ENCODE measurements at regions not wholly inside any gene's neighbourhood (a gene's known extent, or its start where the extent isn't known, plus 50 kb on each side); places are given as distances from the start of the nearest gene placed in this dataset.

- intact Hi-C loops (cut with micrococcal nuclease): no loop called here
- no peaks in the 10 kb centered on the region for H3K27me3 ChIP-seq (ENCODE audit: low read depth)
- TF ChIP-seq CTCF (IDR thresholded peaks at IDR 0.05; ENCODE audit: borderline replicate concordance): no peak
- no peak overlapping the region for H3K4me3 ChIP-seq
- no peak for DNase-seq
- no peaks in the 10 kb centered on the region for H3K9me3 ChIP-seq (replicated peaks)
- H3K27ac ChIP-seq (replicated peaks): no peak overlapping the region
- no peaks in the 10 kb centered on the region for H3K36me3 ChIP-seq
- H3K4me1 ChIP-seq: no peaks in the 10 kb centered on the region
Observed at GRCh38 chr2:18918280-18918679, 328.9 kb upstream of the NT5C1B start.

GRCh38 chr2:18915227-18915626 lies 325.9 kb upstream of the NT5C1B start:
- intact Hi-C loops (cut with micrococcal nuclease): no loop called here
- H3K27me3 ChIP-seq (ENCODE audit: low read depth): no peaks in the 10 kb centered on the region

GRCh38 chr2:18913512-18913911 lies 324.1 kb upstream of the NT5C1B start:
- Histone ChIP-seq H3K4me1 (peaks cover 6% of the 10 kb centered on the region), H3K9me3 (replicated peaks) (no peaks in the 10 kb centered on the region), H3K4me3 (no peak overlapping the region), H3K27ac (replicated peaks) (no peak overlapping the region), H3K27me3 (ENCODE audit: low read depth) (no peaks in the 10 kb centered on the region), H3K36me3 (no peaks in the 10 kb centered on the region)
- intact Hi-C loops (cut with micrococcal nuclease): no loop called here
- DNase-seq: no peak
- TF ChIP-seq CTCF (IDR thresholded peaks at IDR 0.05; ENCODE audit: borderline replicate concordance): no peak

More at GRCh38 chr2:18915227-18915626, 325.9 kb upstream of the NT5C1B start:
- H3K4me3 ChIP-seq: no peak overlapping the region
- no peaks in the 10 kb centered on the region for H3K9me3 ChIP-seq (replicated peaks)
- peaks cover 6% of the 10 kb centered on the region for H3K4me1 ChIP-seq
- no peaks in the 10 kb centered on the region for H3K36me3 ChIP-seq
- TF ChIP-seq CTCF (IDR thresholded peaks at IDR 0.05; ENCODE audit: borderline replicate concordance): no peak
- no peak overlapping the region for H3K27ac ChIP-seq (replicated peaks)
- no peak for DNase-seq

GRCh38 chr2:18912225-18912888 lies 323.0 kb upstream of the NT5C1B start:
- Histone ChIP-seq H3K4me3 (no peak overlapping the region), H3K27ac (replicated peaks) (no peak overlapping the region), H3K36me3 (no peaks in the 10 kb centered on the region), H3K9me3 (replicated peaks) (no peaks in the 10 kb centered on the region), H3K27me3 (ENCODE audit: low read depth) (no peaks in the 10 kb centered on the region), H3K4me1 (peaks cover 6% of the 10 kb centered on the region)
- intact Hi-C loops (cut with micrococcal nuclease): no loop called here
- TF ChIP-seq CTCF (IDR thresholded peaks at IDR 0.05; ENCODE audit: borderline replicate concordance): no peak
- DNase-seq: no peak

GRCh38 chr2:18911416-18911815 lies 322.0 kb upstream of the NT5C1B start:
- intact Hi-C loops (cut with micrococcal nuclease): no loop called here
- H3K4me3 ChIP-seq: no peak overlapping the region
- no peak for DNase-seq
- peaks cover 6% of the 10 kb centered on the region for H3K4me1 ChIP-seq
- H3K27ac ChIP-seq (replicated peaks): no peak overlapping the region
- no peaks in the 10 kb centered on the region for H3K27me3 ChIP-seq (ENCODE audit: low read depth)
- no peak for TF ChIP-seq CTCF (IDR thresholded peaks at IDR 0.05; ENCODE audit: borderline replicate concordance)
- H3K36me3 ChIP-seq: no peaks in the 10 kb centered on the region
- H3K9me3 ChIP-seq (replicated peaks): no peaks in the 10 kb centered on the region
